ENCODE measurements at regions not wholly inside any gene's neighbourhood (a gene's known extent, or its start where the extent isn't known, plus 50 kb on each side); places are given as distances from the start of the nearest gene placed in this dataset.
"Not testable (repeated sequence)": the region's sequence is repeated elsewhere in the genome, so short reads cannot be mapped to it uniquely, and the experiment has no call there.

- peak overlapping the region; percentile 88 for H3K27ac ChIP-seq
- TF ChIP-seq, protein P1, sequence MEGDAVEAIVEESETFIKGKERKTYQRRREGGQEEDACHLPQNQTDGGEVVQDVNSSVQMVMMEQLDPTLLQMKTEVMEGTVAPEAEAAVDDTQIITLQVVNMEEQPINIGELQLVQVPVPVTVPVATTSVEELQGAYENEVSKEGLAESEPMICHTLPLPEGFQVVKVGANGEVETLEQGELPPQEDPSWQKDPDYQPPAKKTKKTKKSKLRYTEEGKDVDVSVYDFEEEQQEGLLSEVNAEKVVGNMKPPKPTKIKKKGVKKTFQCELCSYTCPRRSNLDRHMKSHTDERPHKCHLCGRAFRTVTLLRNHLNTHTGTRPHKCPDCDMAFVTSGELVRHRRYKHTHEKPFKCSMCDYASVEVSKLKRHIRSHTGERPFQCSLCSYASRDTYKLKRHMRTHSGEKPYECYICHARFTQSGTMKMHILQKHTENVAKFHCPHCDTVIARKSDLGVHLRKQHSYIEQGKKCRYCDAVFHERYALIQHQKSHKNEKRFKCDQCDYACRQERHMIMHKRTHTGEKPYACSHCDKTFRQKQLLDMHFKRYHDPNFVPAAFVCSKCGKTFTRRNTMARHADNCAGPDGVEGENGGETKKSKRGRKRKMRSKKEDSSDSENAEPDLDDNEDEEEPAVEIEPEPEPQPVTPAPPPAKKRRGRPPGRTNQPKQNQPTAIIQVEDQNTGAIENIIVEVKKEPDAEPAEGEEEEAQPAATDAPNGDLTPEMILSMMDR (IDR thresholded peaks at IDR 0.05): no peak
- H3K27me3 ChIP-seq: no peaks in the 10 kb centered on the region
- ATAC-seq (no peak), DNase-seq (no peak)
- no peak overlapping the region for H3K4me3 ChIP-seq
- intact Hi-C loops (cut with DNase I): no loop called here
- no peaks in the 10 kb centered on the region for H3K4me1 ChIP-seq
- no peaks in the 10 kb centered on the region for H3K36me3 ChIP-seq
- no peaks in the 10 kb centered on the region for H3K9me3 ChIP-seq
Observed at GRCh38 chrX:52261125-52261462, 76.4 kb downstream of the MAGED4 start.

DNA sequence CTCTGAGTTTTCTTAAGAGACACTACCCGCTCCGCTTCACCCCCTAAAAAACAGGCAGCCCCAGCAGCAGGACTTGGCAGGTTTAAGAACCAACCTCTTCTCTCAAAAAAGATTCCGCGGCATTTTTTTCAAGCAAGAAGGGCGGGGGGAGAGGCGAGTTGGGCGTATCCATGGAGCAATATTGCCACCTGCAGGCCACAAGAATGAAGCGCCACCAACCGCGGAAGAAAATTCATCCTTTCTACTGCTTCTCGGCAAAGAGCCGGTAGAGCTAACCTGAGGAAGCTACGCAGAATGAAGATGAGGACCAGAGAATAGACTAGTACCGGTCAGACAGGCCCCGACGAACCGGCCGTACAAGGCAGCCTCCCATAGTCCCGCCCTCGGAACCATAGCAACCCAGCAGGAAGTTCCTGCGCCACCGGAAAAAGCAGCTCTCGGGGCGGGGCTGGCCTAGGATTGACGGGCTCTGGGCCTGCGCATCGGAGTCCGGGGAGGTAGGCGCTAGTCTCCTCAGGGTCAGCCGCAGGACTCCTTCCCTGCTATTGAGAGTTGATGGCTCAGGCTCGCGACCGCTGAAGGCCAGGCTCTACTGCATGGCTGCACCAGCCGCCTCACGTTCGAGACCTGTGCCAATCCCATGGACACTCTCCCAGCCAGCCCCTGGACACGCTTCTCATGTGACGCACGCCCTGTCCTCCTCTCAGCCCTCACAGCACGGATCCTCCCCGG, 76.9 kb downstream of the MAGED4 start:
- H3K4me3 ChIP-seq: peak overlapping the region; percentile 51
- TF ChIP-seq, protein P1 (IDR thresholded peaks at IDR 0.05): peak; percentile 83
- no peaks in the 10 kb centered on the region for H3K9me3 ChIP-seq
- H3K4me1 ChIP-seq: no peaks in the 10 kb centered on the region
- ATAC-seq: peak; percentile 100
- intact Hi-C loops (cut with DNase I): no loop called here
- no peaks in the 10 kb centered on the region for H3K36me3 ChIP-seq
- DNase-seq: peak; percentile 95
- H3K27me3 ChIP-seq: no peaks in the 10 kb centered on the region
- peak overlapping the region; percentile 88 for H3K27ac ChIP-seq

DNA sequence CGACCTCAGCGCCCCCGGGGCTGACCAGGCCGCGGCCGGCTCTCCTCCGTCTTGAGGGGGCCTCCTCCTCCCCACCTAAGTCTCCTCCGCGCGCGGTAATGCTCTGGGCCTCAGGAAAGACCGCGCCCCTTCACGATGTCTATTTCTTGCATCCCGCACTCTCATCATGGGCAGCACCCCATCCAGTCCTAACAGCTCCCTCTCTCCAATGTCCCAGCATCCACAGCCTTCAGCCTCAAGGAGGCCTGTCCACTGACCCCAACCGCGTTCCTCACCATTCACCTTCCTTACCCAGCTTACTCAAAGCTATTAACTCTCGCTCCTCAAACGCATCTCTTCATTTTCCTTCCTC, 77.5 kb downstream of the MAGED4 start:
- no peaks in the 10 kb centered on the region for H3K9me3 ChIP-seq
- ATAC-seq (peak; percentile 30), DNase-seq (no peak)
- H3K27ac ChIP-seq: peak overlapping the region; percentile 88
- TF ChIP-seq, protein P1 (IDR thresholded peaks at IDR 0.05): no peak
- no peaks in the 10 kb centered on the region for H3K4me1 ChIP-seq
- H3K36me3 ChIP-seq: no peaks in the 10 kb centered on the region
- H3K27me3 ChIP-seq: no peaks in the 10 kb centered on the region
- intact Hi-C loops (cut with DNase I): no loop called here
- H3K4me3 ChIP-seq: peak overlapping the region; percentile 51

DNA sequence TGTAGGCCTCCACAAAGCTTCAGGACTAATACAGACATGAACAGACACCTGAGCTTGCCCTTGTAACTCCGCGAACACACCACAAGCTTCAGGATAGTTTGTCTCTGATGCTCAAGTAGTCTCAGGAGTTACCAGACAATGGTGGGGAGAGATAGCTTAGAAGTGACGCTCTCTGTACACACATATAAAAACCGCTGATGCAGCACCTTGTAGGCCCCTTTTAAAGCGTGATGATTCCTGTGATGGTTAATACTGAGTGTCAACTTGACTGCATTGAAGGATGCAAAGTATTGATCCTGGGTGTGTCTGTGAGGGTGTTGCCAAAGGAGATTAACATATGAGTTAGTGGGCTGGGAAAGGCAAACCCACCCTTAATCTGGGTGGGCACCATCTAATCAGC, 78.7 kb downstream of the MAGED4 start:
- H3K4me3 ChIP-seq: no peak overlapping the region
- H3K4me1 ChIP-seq: no peaks in the 10 kb centered on the region
- H3K27ac ChIP-seq: no peak overlapping the region
- no peaks in the 10 kb centered on the region for H3K9me3 ChIP-seq
- H3K36me3 ChIP-seq: no peaks in the 10 kb centered on the region
- intact Hi-C loops (cut with DNase I): no loop called here
- TF ChIP-seq, protein P1 (IDR thresholded peaks at IDR 0.05): no peak
- H3K27me3 ChIP-seq: no peaks in the 10 kb centered on the region
- DNase-seq: no peak
- no peak for ATAC-seq

GRCh38 chrX:52265713-52266112, 81.0 kb downstream of the MAGED4 start:
- Histone ChIP-seq H3K4me3 (no peak overlapping the region), H3K27ac (no peak overlapping the region), H3K9me3 (no peaks in the 10 kb centered on the region), H3K27me3 (no peaks in the 10 kb centered on the region), H3K4me1 (no peaks in the 10 kb centered on the region), H3K36me3 (no peaks in the 10 kb centered on the region)
- DNase-seq (no peak), ATAC-seq (no peak)
- intact Hi-C loops (cut with DNase I): no loop called here
- TF ChIP-seq, protein P1 (IDR thresholded peaks at IDR 0.05): no peak

- intact Hi-C loops (cut with DNase I); H3K27ac ChIP-seq; DNase-seq; H3K27me3 ChIP-seq; H3K4me1 ChIP-seq; ATAC-seq; H3K4me3 ChIP-seq; H3K36me3 ChIP-seq; H3K9me3 ChIP-seq: not testable (repeated sequence)
Observed at GRCh38 chrX:52268502-52268901, 83.8 kb downstream of the MAGED4 start.

All from upper lobe of right lung (tissue), 1 donor.